B cell (primary cell): ENCODE measurements at regions not wholly inside any gene's neighbourhood (a gene's known extent, or its start where the extent isn't known, plus 50 kb on each side); places are given as distances from the start of the nearest gene placed in this dataset.

Experiments
- ATAC-seq: fragments of 200-7000 bp; cut with Tn5 transposase; one replicate; pipeline ENCODE4 v1.10.0; 2021; ENCODE audit warnings: low read depth, mild to moderate bottlenecking, moderate number of reproducible peaks, moderate library complexity
- CTCF ChIA-PET: fragments of 350-600 bp; sonication (Branson Sonifier 250); formaldehyde crosslinking; loops from one replicate; lab custom pipeline; 2021; ENCODE audit warnings: antibody characterized with exemption, inconsistent platforms; lab: Charles Lee
- POLR2A ChIA-PET: fragments of 350-600 bp; sonication (Branson Sonifier 250); formaldehyde crosslinking; loops from one replicate; lab custom pipeline; 2021; ENCODE audit warnings: antibody characterized with exemption; lab: Charles Lee
- DNase-seq: peaks from one replicate; pipeline ENCODE4 v3.0.0; 2013
- H2AFZ ChIP-seq: 2 replicates; pipeline ENCODE4 v1.6.1; 2012; ENCODE audit warnings: mild to moderate bottlenecking, low read depth, low read length; ENCODE audit not compliant: insufficient read depth, poor library complexity, severe bottlenecking
- H3K27ac ChIP-seq, 2 donors: 1 replicate in 1 of 2; 2 replicates in 1 of 2; pipeline ENCODE4 v1.5.1; 2012 to 2013; ENCODE audit warnings: low read length in 2 of 2, mild to moderate bottlenecking in 2 of 2, moderate library complexity in 1 of 2
- H3K27me3 ChIP-seq, 4 experiments: fragments of 200-600 bp in 1 of 4; sonication (generic) in 1 of 4; replicated peaks in 1 of 4; 1 replicate in 2 of 4; 2 replicates in 2 of 4; pipeline versions ENCODE4 v1.6.1 to v1.7.0; 2013 to 2016; ENCODE audit warnings: low read length in 3 of 4, mild to moderate bottlenecking in 2 of 4, mixed read lengths in 1 of 4, moderate library complexity in 1 of 4; ENCODE audit not compliant: insufficient read depth in 4 of 4, control insufficient read depth in 3 of 4; ENCODE audit errors: control extremely low read depth in 1 of 4
- H3K36me3 ChIP-seq, 2 experiments: replicated peaks in 1 of 2; 1 replicate in 1 of 2; 2 replicates in 1 of 2; pipeline versions ENCODE4 v1.6.1 to v1.7.1; 2013; ENCODE audit warnings: low read length in 1 of 2; ENCODE audit not compliant: insufficient read depth in 2 of 2, control insufficient read depth in 1 of 2; ENCODE audit errors: control extremely low read depth in 1 of 2, extremely low read depth in 1 of 2
- H3K4me1 ChIP-seq, 2 donors: fragments of 200-600 bp in 1 of 2; sonication (generic) in 1 of 2; 1 replicate in 1 of 2; 2 replicates in 1 of 2; pipeline versions ENCODE4 v1.5.1 to v1.6.1; 2013 to 2017; ENCODE audit warnings: low read length in 2 of 2; ENCODE audit not compliant: control insufficient read depth in 2 of 2, insufficient read depth in 2 of 2
- H3K4me2 ChIP-seq: replicated peaks from 2 replicates; pipeline ENCODE3; 2012; ENCODE audit warnings: mild to moderate bottlenecking, low read depth, low read length; ENCODE audit not compliant: poor library complexity, severe bottlenecking
- H3K4me3 ChIP-seq, 5 experiments: fragments of 200-600 bp in 1 of 5; sonication (generic) in 1 of 5; 1 replicate in 3 of 5; 2 replicates in 2 of 5; pipeline versions ENCODE4 v1.5.1 to v1.7.0; 2011 to 2016; ENCODE audit warnings: low read length in 4 of 5, mild to moderate bottlenecking in 4 of 5, low read depth in 2 of 5, control low read depth in 1 of 5, moderate library complexity in 1 of 5; ENCODE audit not compliant: insufficient read depth in 1 of 5; ENCODE audit errors: control extremely low read depth in 1 of 5, extremely low read depth in 1 of 5
- H3K79me2 ChIP-seq: fragments of 200-600 bp; sonication (generic); one replicate; pipeline ENCODE4 v1.6.0; 2016; ENCODE audit warnings: low read length; ENCODE audit not compliant: control insufficient read depth, insufficient read depth
- H3K9ac ChIP-seq: fragments of 200-600 bp; sonication (generic); 2 replicates; pipeline ENCODE4 v1.6.1; 2017; ENCODE audit warnings: mild to moderate bottlenecking, low read length, moderate library complexity
- H3K9me3 ChIP-seq, 3 donors: one replicate each; pipeline versions ENCODE4 v1.6.1 to v1.7.1; 2013; ENCODE audit warnings: low read length in 2 of 3; ENCODE audit not compliant: control insufficient read depth in 2 of 3, insufficient read depth in 1 of 3; ENCODE audit errors: control extremely low read depth in 1 of 3
- H4K20me1 ChIP-seq: 2 replicates; pipeline ENCODE4 v1.6.0; 2012; ENCODE audit warnings: mild to moderate bottlenecking, low read length; ENCODE audit not compliant: insufficient read depth, control insufficient read depth, poor library complexity, severe bottlenecking
- H3K27ac Mint-ChIP-seq: one replicate; pipeline ENCODE4 v1.8.0; 2021; ENCODE audit warnings: mixed read lengths
- H3K27me3 Mint-ChIP-seq: one replicate; pipeline ENCODE4 v1.8.0; 2021; ENCODE audit warnings: mixed read lengths
- H3K4me1 Mint-ChIP-seq: one replicate; pipeline ENCODE4 v1.8.0; 2021; ENCODE audit warnings: mixed read lengths
- H3K4me3 Mint-ChIP-seq: one replicate; pipeline ENCODE4 v1.8.0; 2021; ENCODE audit warnings: mixed read lengths
- H3K9me3 Mint-ChIP-seq: one replicate; pipeline ENCODE4 v1.8.0; 2022; ENCODE audit warnings: mixed read lengths; ENCODE audit not compliant: insufficient read depth
- EZH2 ChIP-seq: IDR thresholded peaks from 2 replicates; pipeline ENCODE4 v1.6.1; 2012; ENCODE audit warnings: borderline replicate concordance, low read depth, mild to moderate bottlenecking, moderate library complexity, low read length; ENCODE audit not compliant: insufficient read depth, poor library complexity, severe bottlenecking
- WGBS: methylation state at CpG from one replicate; pipeline ENCODE4 v1.1.5; 2013; ENCODE audit warnings: missing lambda C conversion rate; ENCODE audit not compliant: insufficient coverage; 5-methylcytosine and 5-hydroxymethylcytosine counted together
- intact Hi-C: fragments of 100-400 bp; cut with micrococcal nuclease; formaldehyde crosslinking; loops from one replicate; pipeline ENCODE4 v1.10.0; 2022
- TF ChIP-seq, protein P1 (sequence below): fragments of 200-600 bp; IDR thresholded peaks from one replicate; pipeline ENCODE4 v1.8.0; 2022; ENCODE audit warnings: antibody characterized with exemption, mild to moderate bottlenecking

DNA sequence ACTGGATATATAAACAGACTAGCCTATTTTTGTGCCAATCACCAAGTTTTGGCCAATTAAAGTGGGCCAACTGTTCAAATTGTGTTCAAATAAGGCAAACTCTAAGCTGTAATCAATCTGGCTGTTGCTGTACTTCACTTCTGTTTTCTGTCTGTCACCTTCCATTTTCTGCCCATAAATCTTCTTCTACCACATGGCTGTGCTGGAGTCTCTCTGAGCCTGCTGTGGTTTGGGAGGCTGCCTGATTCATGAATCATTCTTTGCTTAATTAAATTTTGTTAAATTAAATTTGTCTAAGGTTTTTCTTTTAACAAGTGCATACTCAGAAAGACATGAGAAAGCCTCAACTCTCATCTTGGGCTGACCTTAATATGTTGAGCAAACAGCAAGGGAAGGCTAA is 172.6 kb upstream of the VIPR2 start:
- no peak for TF ChIP-seq EZH2
- TF ChIP-seq, protein P1, sequence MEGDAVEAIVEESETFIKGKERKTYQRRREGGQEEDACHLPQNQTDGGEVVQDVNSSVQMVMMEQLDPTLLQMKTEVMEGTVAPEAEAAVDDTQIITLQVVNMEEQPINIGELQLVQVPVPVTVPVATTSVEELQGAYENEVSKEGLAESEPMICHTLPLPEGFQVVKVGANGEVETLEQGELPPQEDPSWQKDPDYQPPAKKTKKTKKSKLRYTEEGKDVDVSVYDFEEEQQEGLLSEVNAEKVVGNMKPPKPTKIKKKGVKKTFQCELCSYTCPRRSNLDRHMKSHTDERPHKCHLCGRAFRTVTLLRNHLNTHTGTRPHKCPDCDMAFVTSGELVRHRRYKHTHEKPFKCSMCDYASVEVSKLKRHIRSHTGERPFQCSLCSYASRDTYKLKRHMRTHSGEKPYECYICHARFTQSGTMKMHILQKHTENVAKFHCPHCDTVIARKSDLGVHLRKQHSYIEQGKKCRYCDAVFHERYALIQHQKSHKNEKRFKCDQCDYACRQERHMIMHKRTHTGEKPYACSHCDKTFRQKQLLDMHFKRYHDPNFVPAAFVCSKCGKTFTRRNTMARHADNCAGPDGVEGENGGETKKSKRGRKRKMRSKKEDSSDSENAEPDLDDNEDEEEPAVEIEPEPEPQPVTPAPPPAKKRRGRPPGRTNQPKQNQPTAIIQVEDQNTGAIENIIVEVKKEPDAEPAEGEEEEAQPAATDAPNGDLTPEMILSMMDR, result no peak
- DNase-seq (no peak), ATAC-seq (no peak)
- Mint-ChIP-seq H3K27ac (no peak overlapping the region), H3K27me3 (peaks cover 3% of the 10 kb centered on the region), H3K4me3 (no peak overlapping the region), H3K4me1 (no peaks in the 10 kb centered on the region), H3K9me3 (peaks cover 5% of the 10 kb centered on the region)
- Histone ChIP-seq H3K4me1 (no peaks in the 10 kb centered on the region), H3K79me2 (no peaks in the 10 kb centered on the region), H3K4me2 (no peak overlapping the region), H3K9me3 (peaks cover 0 to 3% (median 0%) of the 10 kb centered on the region in 3 donors), H3K27ac (no peak overlapping the region), H2AFZ (no peak overlapping the region), H3K36me3 (no peaks in the 10 kb centered on the region), H4K20me1 (no peaks in the 10 kb centered on the region), H3K4me3 (no peak overlapping the region), H3K9ac (no peak overlapping the region), H3K27me3 (peaks cover 0 to 3% (median 0%) of the 10 kb centered on the region in 4 experiments)
- intact Hi-C loops, result no loop called here
- ChIA-PET POLR2A (no interaction called here), CTCF (no interaction called here)

GRCh38 chr7:159311172-159311494 is 166.5 kb upstream of the VIPR2 start:
- TF ChIP-seq, protein P1, result no peak
- no peak for TF ChIP-seq EZH2
- no peaks in the 10 kb centered on the region for H3K4me1 Mint-ChIP-seq
- Histone ChIP-seq H4K20me1 (no peaks in the 10 kb centered on the region), H2AFZ (no peak overlapping the region), H3K27me3 (no peaks in the 10 kb centered on the region), H3K4me1 (no peaks in the 10 kb centered on the region), H3K27ac (no peak overlapping the region), H3K4me2 (no peak overlapping the region), H3K4me3 (no peak overlapping the region), H3K9me3 (no peaks in the 10 kb centered on the region), H3K36me3 (no peaks in the 10 kb centered on the region), H3K79me2 (no peaks in the 10 kb centered on the region), H3K9ac (no peak overlapping the region)
- intact Hi-C loops, result no loop called here
- no peak overlapping the region for H3K27ac Mint-ChIP-seq
- ChIA-PET CTCF (no interaction called here), POLR2A (no interaction called here)
- no peaks in the 10 kb centered on the region for H3K9me3 Mint-ChIP-seq
- H3K4me3 Mint-ChIP-seq, result no peak overlapping the region
- ATAC-seq (no peak), DNase-seq (no peak)
- 100% methylated on average over 1 of the region's 1 CpG for WGBS
- H3K27me3 Mint-ChIP-seq, result no peaks in the 10 kb centered on the region
